IMR-90 (cell line): ENCODE measurements at regions not wholly inside any gene's neighbourhood (a gene's known extent, or its start where the extent isn't known, plus 50 kb on each side); places are given as distances from the start of the nearest gene placed in this dataset.

Experiments
- ATAC-seq: fragments of 200-7000 bp; cut with Tn5 transposase; 2 replicates; pipeline ENCODE4 v1.9.1; 2020; ENCODE audit warnings: low read depth, mild to moderate bottlenecking, moderate library complexity
- BruUV-seq: library from RNA; stranded (reverse); fragments of 400-500 nt; replicated peaks from 2 replicates; lab custom pipeline; 2021; lab: Mats Ljungman, UMichigan
- CTCF ChIA-PET: fragments of 300-600 bp; formaldehyde crosslinking; extraction: SDS; loops from one replicate; lab custom pipeline; 2021; ENCODE audit warnings: antibody characterized with exemption; lab: Yijun Ruan, JAX
- POLR2A ChIA-PET: fragments of 300-600 bp; sonication (Branson Sonifier 250); formaldehyde crosslinking; loops from one replicate; lab custom pipeline; 2022; ENCODE audit warnings: antibody characterized with exemption; ENCODE audit not compliant: unreplicated experiment; lab: Charles Lee
- DNase-seq: peaks from one replicate; pipeline ENCODE4 v3.0.0; 2013
- H2AFZ ChIP-seq: replicated peaks from 2 replicates; pipeline ENCODE3; 2013; ENCODE audit warnings: low read length, mild to moderate bottlenecking; ENCODE audit not compliant: poor library complexity
- H2AK5ac ChIP-seq: 2 replicates; pipeline ENCODE4 v1.6.1; 2013; ENCODE audit warnings: low read depth, low read length, inconsistent platforms
- H2AK9ac ChIP-seq: replicated peaks from 2 replicates; pipeline ENCODE3; 2013; ENCODE audit warnings: mild to moderate bottlenecking, low read depth, low read length, moderate library complexity; ENCODE audit not compliant: poor library complexity
- H2BK120ac ChIP-seq: 2 replicates; pipeline ENCODE4 v1.6.1; 2013; ENCODE audit warnings: low read depth, low read length, inconsistent platforms
- H2BK15ac ChIP-seq: 3 replicates; pipeline ENCODE4 v1.6.1; 2013; ENCODE audit warnings: low read depth, low read length, inconsistent platforms
- H2BK20ac ChIP-seq: 2 replicates; pipeline ENCODE4 v1.6.1; 2013; ENCODE audit warnings: low read depth, mild to moderate bottlenecking, inconsistent platforms, low read length, moderate library complexity
- H2BK5ac ChIP-seq: 2 replicates; pipeline ENCODE4 v1.6.1; 2013; ENCODE audit warnings: mild to moderate bottlenecking, low read depth, low read length, inconsistent platforms; ENCODE audit not compliant: poor library complexity, severe bottlenecking
- H3K14ac ChIP-seq: replicated peaks from 2 replicates; pipeline ENCODE4 v1.6.1; 2013; ENCODE audit warnings: low read depth, low read length, inconsistent platforms
- H3K18ac ChIP-seq: 2 replicates; pipeline ENCODE4 v1.6.1; 2013; ENCODE audit warnings: low read depth, low read length, control low read depth
- H3K23ac ChIP-seq: 2 replicates; pipeline ENCODE4 v1.6.1; 2013; ENCODE audit warnings: low read depth, low read length, inconsistent platforms
- H3K27ac ChIP-seq: 2 replicates; pipeline ENCODE4 v1.5.1; 2013; ENCODE audit warnings: mild to moderate bottlenecking, control low read depth, low read length; ENCODE audit not compliant: insufficient read depth
- H3K27me3 ChIP-seq: 2 replicates; pipeline ENCODE4 v1.6.1; 2013; ENCODE audit warnings: low read length; ENCODE audit not compliant: control insufficient read depth, insufficient read depth
- H3K36me3 ChIP-seq: 2 replicates; pipeline ENCODE4 v1.6.1; 2013; ENCODE audit warnings: low read length, mixed read lengths; ENCODE audit not compliant: control insufficient read depth, insufficient read depth
- H3K4ac ChIP-seq: 2 replicates; pipeline ENCODE4 v1.6.1; 2013; ENCODE audit warnings: low read depth, low read length, inconsistent platforms
- H3K4me1 ChIP-seq: 2 replicates; pipeline ENCODE4 v1.6.1; 2013; ENCODE audit warnings: low read length, mixed read lengths; ENCODE audit not compliant: control insufficient read depth, insufficient read depth
- H3K4me2 ChIP-seq: 2 replicates; pipeline ENCODE4 v1.6.1; 2013; ENCODE audit warnings: low read depth, mild to moderate bottlenecking, control low read depth, low read length, moderate library complexity
- H3K4me3 ChIP-seq: 2 replicates; pipeline ENCODE4 v1.5.1; 2013; ENCODE audit warnings: low read depth, mild to moderate bottlenecking, control low read depth, low read length, moderate library complexity; ENCODE audit not compliant: insufficient read depth
- H3K56ac ChIP-seq: 2 replicates; pipeline ENCODE4 v1.6.1; 2013; ENCODE audit warnings: low read length, inconsistent platforms; ENCODE audit not compliant: insufficient read depth; ENCODE audit errors: extremely low read depth
- H3K79me1 ChIP-seq, 2 experiments: 2 replicates each; pipeline ENCODE4 v1.6.1; 2013; ENCODE audit warnings: low read length in 2 of 2, inconsistent platforms in 1 of 2, low read depth in 1 of 2
- H3K9ac ChIP-seq: 2 replicates; pipeline ENCODE4 v1.6.1; 2013; ENCODE audit warnings: low read depth, low read length, control low read depth
- H3K9me1 ChIP-seq: 2 replicates; pipeline ENCODE4 v1.6.1; 2013; ENCODE audit warnings: low read length, inconsistent platforms; ENCODE audit not compliant: insufficient read depth
- H3K9me3 ChIP-seq: 2 replicates; pipeline ENCODE4 v1.6.1; 2013; ENCODE audit warnings: low read length; ENCODE audit not compliant: control insufficient read depth, insufficient read depth
- H4K20me1 ChIP-seq: 2 replicates; pipeline ENCODE4 v1.6.1; 2013; ENCODE audit warnings: low read length, inconsistent platforms; ENCODE audit not compliant: insufficient read depth
- H4K5ac ChIP-seq: 2 replicates; pipeline ENCODE4 v1.6.1; 2013; ENCODE audit warnings: mild to moderate bottlenecking, low read depth, low read length, control low read depth
- H4K8ac ChIP-seq, 2 experiments: 2 replicates each; pipeline ENCODE4 v1.6.1; 2013; ENCODE audit warnings: low read depth in 2 of 2, low read length in 2 of 2, control low read depth in 1 of 2, inconsistent platforms in 1 of 2
- H4K91ac ChIP-seq: 2 replicates; pipeline ENCODE4 v1.6.1; 2013; ENCODE audit warnings: low read depth, low read length, inconsistent platforms; ENCODE audit not compliant: insufficient read depth
- BHLHE40 ChIP-seq: fragments of 150-350 bp; IDR thresholded peaks from 2 replicates; pipeline ENCODE4 v1.6.1; 2016; ENCODE audit warnings: mild to moderate bottlenecking, low read depth, low read length
- CEBPB ChIP-seq: IDR thresholded peaks from 2 replicates; pipeline ENCODE4 v1.6.1; 2012; ENCODE audit warnings: low read depth, low read length, improper control_type of control experiment
- CTCF ChIP-seq: conservative IDR thresholded peaks from 2 replicates; pipeline ENCODE4 v1.5.1; 2012; ENCODE audit warnings: mild to moderate bottlenecking, low read depth, low read length, improper control_type of control experiment
- ELK1 ChIP-seq: fragments of 150-350 bp; IDR thresholded peaks from 2 replicates; pipeline ENCODE4 v1.6.1; 2016; ENCODE audit warnings: low read depth, mild to moderate bottlenecking, low read length, moderate library complexity, borderline replicate concordance
- FOS ChIP-seq: fragments of 150-350 bp; IDR thresholded peaks from 2 replicates; pipeline ENCODE4 v1.6.1; 2016; ENCODE audit warnings: low read depth, low read length
- MAFK ChIP-seq: IDR thresholded peaks from 2 replicates; pipeline ENCODE4 v1.6.1; 2012; ENCODE audit warnings: low read depth, low read length, improper control_type of control experiment
- MXI1 ChIP-seq: IDR thresholded peaks from 2 replicates; pipeline ENCODE4 v1.6.1; 2012; ENCODE audit warnings: low read depth, mild to moderate bottlenecking, low read length, moderate library complexity, borderline replicate concordance
- NFE2L2 ChIP-seq: fragments of 150-350 bp; IDR thresholded peaks from 2 replicates; pipeline ENCODE4 v1.6.1; 2016; ENCODE audit warnings: low read depth, mild to moderate bottlenecking, low read length
- POLR2A ChIP-seq: IDR thresholded peaks from 2 replicates; pipeline ENCODE4 v1.6.1; 2012; ENCODE audit warnings: mild to moderate bottlenecking, low read depth, low read length
- RAD21 ChIP-seq: IDR thresholded peaks from 2 replicates; pipeline ENCODE4 v1.6.1; 2012; ENCODE audit warnings: low read length, improper control_type of control experiment
- RCOR1 ChIP-seq: IDR thresholded peaks from 2 replicates; pipeline ENCODE4 v1.6.1; 2012; ENCODE audit warnings: mild to moderate bottlenecking, low read length, improper control_type of control experiment; ENCODE audit not compliant: insufficient replicate concordance
- USF2 ChIP-seq: fragments of 150-350 bp; IDR thresholded peaks from 2 replicates; pipeline ENCODE4 v1.6.1; 2017; ENCODE audit warnings: mild to moderate bottlenecking, antibody characterized with exemption, low read length, low read depth
- dilution Hi-C: fragments of 300-500 bp; cut with HindIII; formaldehyde crosslinking; loops from one replicate; pipeline ENCODE4 v1.14.3; 2018; ENCODE audit warnings: low sequenced_read_pairs; ENCODE audit not compliant: unreplicated experiment
- in situ Hi-C: fragments of 300-500 bp; cut with MboI; formaldehyde crosslinking; loops from 3 replicates; pipeline ENCODE4 v1.14.3; 2019; ENCODE audit warnings: low sequenced_read_pairs, inconsistent platforms, mixed read lengths
- intact Hi-C: fragments of 100-400 bp; cut with micrococcal nuclease; formaldehyde crosslinking; loops from 2 replicates; pipeline ENCODE4 v1.10.0; 2022

GRCh38 chr4:59348949-59349348 is 1851.2 kb upstream of the ADGRL3 start:
- Histone ChIP-seq H2BK15ac (no peak overlapping the region), H3K79me1 (no peaks in the 10 kb centered on the region), H2BK120ac (no peak overlapping the region), H3K56ac (no peak overlapping the region), H3K9me1 (no peaks in the 10 kb centered on the region), H2AK5ac (no peak overlapping the region), H3K14ac (no peak overlapping the region), H3K9ac (no peak overlapping the region), H3K23ac (no peak overlapping the region), H4K91ac (no peak overlapping the region), H3K18ac (no peak overlapping the region), H4K5ac (no peak overlapping the region), H2BK5ac (no peak overlapping the region), H3K4me2 (no peak overlapping the region), H3K27me3 (no peaks in the 10 kb centered on the region), H3K9me3 (no peaks in the 10 kb centered on the region), H3K27ac (no peak overlapping the region), H3K4ac (no peak overlapping the region), H3K36me3 (no peaks in the 10 kb centered on the region), H2AFZ (no peak overlapping the region), H3K4me1 (no peaks in the 10 kb centered on the region), H2BK20ac (no peak overlapping the region), H4K20me1 (no peaks in the 10 kb centered on the region), H4K8ac (no peak overlapping the region), H3K4me3 (no peak overlapping the region), H2AK9ac (no peak overlapping the region)
- in situ Hi-C loops = no loop called here
- BruUV-seq = no TSS peak
- ATAC-seq (no peak), DNase-seq (no peak)
- TF ChIP-seq RAD21 (no peak), RCOR1 (no peak), CTCF (no peak), USF2 (no peak), MXI1 (no peak), ELK1 (no peak), FOS (no peak), BHLHE40 (no peak), CEBPB (no peak), NFE2L2 (no peak), MAFK (no peak), POLR2A (no peak)
- POLR2A ChIA-PET = no interaction called here
- dilution Hi-C loops = no loop called here
- CTCF ChIA-PET = no interaction called here
- intact Hi-C loops = no loop called here
